ENCODE measurements at regions not wholly inside any gene's neighbourhood (a gene's known extent, or its start where the extent isn't known, plus 50 kb on each side); places are given as distances from the start of the nearest gene placed in this dataset.
"Not testable (repeated sequence)": the region's sequence is repeated elsewhere in the genome, so short reads cannot be mapped to it uniquely, and the experiment has no call there.

- H3K4me3 Mint-ChIP-seq = peak overlapping the region; percentile 52
- H3K27ac ChIP-seq = no peak overlapping the region
- no peak overlapping the region for H3K9ac ChIP-seq
- H3K9me3 ChIP-seq (ENCODE audit: low read depth) = no peaks in the 10 kb centered on the region
- H3K36me3 ChIP-seq = no peaks in the 10 kb centered on the region
- peak overlapping the region; percentile 21 for H3K27ac Mint-ChIP-seq
- no peak overlapping the region for H2AFZ ChIP-seq (replicated peaks)
- TF ChIP-seq EZH2phosphoT487 (IDR thresholded peaks at IDR 0.05) = no peak
- TF ChIP-seq EZH2 (IDR thresholded peaks at IDR 0.05) = no peak
- no peaks in the 10 kb centered on the region for H4K20me1 ChIP-seq (ENCODE audit: low read depth)
- no peak for DNase-seq (ENCODE audit: low spot score)
- H3K9me3 Mint-ChIP-seq = peaks cover 7% of the 10 kb centered on the region
- no peaks in the 10 kb centered on the region for H3F3A ChIP-seq (ENCODE audit: low read depth)
- H3K79me2 ChIP-seq (ENCODE audit: low read depth) = no peaks in the 10 kb centered on the region
- peaks cover 16% of the 10 kb centered on the region for H3K27me3 Mint-ChIP-seq (ENCODE audit: insufficient read depth, low read depth)
- H3K4me3 ChIP-seq = no peak overlapping the region
- H3K4me2 ChIP-seq = no peak overlapping the region
- H3K4me1 Mint-ChIP-seq = peaks cover 22% of the 10 kb centered on the region
- H3K36me3 Mint-ChIP-seq = no peaks in the 10 kb centered on the region
- H3K27me3 ChIP-seq = no peaks in the 10 kb centered on the region
- H3K4me1 ChIP-seq = no peaks in the 10 kb centered on the region
These were observed 197.3 kb upstream of the SFSWAP start for GRCh38 chr12:131513606-131514005.

- not testable (repeated sequence) for H4K20me1 ChIP-seq (ENCODE audit: low read depth); H3K27ac Mint-ChIP-seq; DNase-seq (ENCODE audit: low spot score); H3K4me3 Mint-ChIP-seq; H3K27ac ChIP-seq; H3K36me3 ChIP-seq; H3K4me3 ChIP-seq; H3K27me3 ChIP-seq; H3K4me1 Mint-ChIP-seq; H3K9me3 Mint-ChIP-seq; H3K79me2 ChIP-seq (ENCODE audit: low read depth); H3K9me3 ChIP-seq (ENCODE audit: low read depth); H3K4me1 ChIP-seq; H3K4me2 ChIP-seq; H3K9ac ChIP-seq; H3K27me3 Mint-ChIP-seq (ENCODE audit: insufficient read depth, low read depth); H2AFZ ChIP-seq (replicated peaks); H3F3A ChIP-seq (ENCODE audit: low read depth); H3K36me3 Mint-ChIP-seq
These were observed 190.3 kb upstream of the SFSWAP start for GRCh38 chr12:131520553-131520952.

- H3K27ac Mint-ChIP-seq = no peak overlapping the region
- Histone ChIP-seq H3K79me2 (ENCODE audit: low read depth) (no peaks in the 10 kb centered on the region), H2AFZ (replicated peaks) (no peak overlapping the region), H3F3A (ENCODE audit: low read depth) (no peaks in the 10 kb centered on the region), H3K9me3 (ENCODE audit: low read depth) (no peaks in the 10 kb centered on the region), H3K36me3 (no peaks in the 10 kb centered on the region), H3K27me3 (no peaks in the 10 kb centered on the region), H3K4me1 (no peaks in the 10 kb centered on the region), H3K27ac (no peak overlapping the region), H3K4me3 (no peak overlapping the region), H3K4me2 (no peak overlapping the region), H3K9ac (no peak overlapping the region), H4K20me1 (ENCODE audit: low read depth) (no peaks in the 10 kb centered on the region)
- H3K4me3 Mint-ChIP-seq = no peak overlapping the region
- peaks cover 5% of the 10 kb centered on the region for H3K4me1 Mint-ChIP-seq
- peaks cover 1% of the 10 kb centered on the region for H3K27me3 Mint-ChIP-seq (ENCODE audit: insufficient read depth, low read depth)
- H3K36me3 Mint-ChIP-seq = no peaks in the 10 kb centered on the region
- peaks cover 2% of the 10 kb centered on the region for H3K9me3 Mint-ChIP-seq
- TF ChIP-seq EZH2 (IDR thresholded peaks at IDR 0.05) = no peak
- no peak for TF ChIP-seq CTCF (IDR thresholded peaks at IDR 0.05)
- no peak for TF ChIP-seq EZH2phosphoT487 (IDR thresholded peaks at IDR 0.05)
- DNase-seq (ENCODE audit: low spot score) = no peak
These were observed 189.6 kb upstream of the SFSWAP start for GRCh38 chr12:131521326-131521725.

GRCh38 chr12:131525795-131526508 is 184.9 kb upstream of the SFSWAP start:
- H3K36me3 ChIP-seq = no peaks in the 10 kb centered on the region
- H3K4me2 ChIP-seq = no peak overlapping the region
- no peaks in the 10 kb centered on the region for H3K4me1 ChIP-seq
- H3K4me3 ChIP-seq = no peak overlapping the region
- Mint-ChIP-seq H3K9me3 (peaks cover 2% of the 10 kb centered on the region), H3K27ac (no peak overlapping the region), H3K4me3 (no peak overlapping the region), H3K4me1 (peaks cover 8% of the 10 kb centered on the region), H3K36me3 (no peaks in the 10 kb centered on the region), H3K27me3 (ENCODE audit: insufficient read depth, low read depth) (peaks cover 2% of the 10 kb centered on the region)
- TF ChIP-seq CTCF (IDR thresholded peaks at IDR 0.05) = no peak
- no peak for TF ChIP-seq EZH2 (IDR thresholded peaks at IDR 0.05)
- TF ChIP-seq EZH2phosphoT487 (IDR thresholded peaks at IDR 0.05) = no peak
- no peaks in the 10 kb centered on the region for H4K20me1 ChIP-seq (ENCODE audit: low read depth)
- no peak overlapping the region for H3K9ac ChIP-seq
- H2AFZ ChIP-seq (replicated peaks) = no peak overlapping the region
- no peaks in the 10 kb centered on the region for H3K79me2 ChIP-seq (ENCODE audit: low read depth)
- H3F3A ChIP-seq (ENCODE audit: low read depth) = no peaks in the 10 kb centered on the region
- no peak for DNase-seq (ENCODE audit: low spot score)
- no peak overlapping the region for H3K27ac ChIP-seq
- H3K27me3 ChIP-seq = no peaks in the 10 kb centered on the region
- H3K9me3 ChIP-seq (ENCODE audit: low read depth) = no peaks in the 10 kb centered on the region
